ENCODE measurements at regions not wholly inside any gene's neighbourhood (a gene's known extent, or its start where the extent isn't known, plus 50 kb on each side); places are given as distances from the start of the nearest gene placed in this dataset.

DNA sequence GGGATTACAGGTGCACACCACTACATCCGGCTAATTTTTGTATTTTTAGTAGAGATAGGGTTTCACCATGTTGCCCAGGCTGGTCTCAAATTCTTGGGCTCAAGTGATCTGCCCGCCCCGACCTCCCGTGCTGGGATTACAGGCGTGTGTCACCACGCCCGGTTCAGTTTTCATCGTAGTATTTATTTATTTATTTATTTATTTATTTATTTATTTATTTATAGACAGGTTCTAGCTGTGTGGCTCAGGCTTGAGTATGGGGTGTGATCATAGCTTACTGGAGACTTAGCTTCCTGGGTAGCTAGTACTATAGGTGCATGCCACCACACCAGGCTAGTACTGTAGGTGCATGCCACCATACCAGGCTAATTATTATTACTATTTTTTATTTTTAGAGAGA is 64.1 kb upstream of the STOX2 start:
- in situ Hi-C loops (cut with MboI): no loop called here
- Histone ChIP-seq H3K4me3 (no peak overlapping the region), H3K4me2 (ENCODE audit: unreplicated experiment) (no peak overlapping the region), H3F3A (ENCODE audit: insufficient read depth) (no peaks in the 10 kb centered on the region), H3K27ac (no peak overlapping the region), H3K9me3 (ENCODE audit: low read depth) (no peaks in the 10 kb centered on the region), H2AFZ (no peak overlapping the region), H4K20me1 (ENCODE audit: insufficient read depth) (no peaks in the 10 kb centered on the region), H3K36me3 (ENCODE audit: low read depth) (no peaks in the 10 kb centered on the region), H3K9me2 (ENCODE audit: insufficient read depth) (no peaks in the 10 kb centered on the region), H3K9ac (no peak overlapping the region), H3K27me3 (replicated peaks; ENCODE audit: insufficient read depth) (no peaks in the 10 kb centered on the region; the same call in 1 of the 2 replicates), H3K79me2 (ENCODE audit: insufficient read depth) (no peaks in the 10 kb centered on the region), H3K4me1 (ENCODE audit: insufficient read depth) (no peaks in the 10 kb centered on the region)
- DNase-seq: no peak
- 50 to 56% methylated on average over 8 of the region's 8 CpGs for WGBS, 2 experiments (ENCODE audit: low coverage in 1 of 2, low lambda C conversion rate in 2 of 2, missing lambda C conversion rate in 2 of 2)
- TF ChIP-seq EZH2phosphoT487 (IDR thresholded peaks at IDR 0.05; ENCODE audit: insufficient read depth, low read depth) (no peak), EZH2 (IDR thresholded peaks at IDR 0.05; ENCODE audit: insufficient read depth, poor library complexity, severe bottlenecking) (no peak)

DNA sequence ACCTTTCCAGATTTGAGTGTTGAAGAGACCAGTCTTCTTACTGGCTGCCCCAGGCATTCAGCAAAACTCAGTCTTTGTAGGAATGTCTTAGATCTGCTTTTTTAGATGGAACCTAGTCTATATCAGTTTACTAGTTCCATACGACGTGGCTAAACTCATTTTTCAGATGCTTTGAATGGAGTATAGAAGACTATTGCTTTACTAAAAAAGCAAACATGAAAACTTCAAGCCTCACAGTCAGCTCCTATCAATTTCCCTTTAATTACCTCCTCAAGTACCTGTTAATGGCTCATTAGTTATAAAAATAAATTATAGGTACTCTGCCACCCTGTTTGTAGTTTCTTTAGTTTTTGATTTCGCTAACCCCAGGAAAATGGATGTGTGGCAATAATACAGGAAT is 63.0 kb upstream of the STOX2 start:
- Histone ChIP-seq H3K79me2 (ENCODE audit: insufficient read depth) (no peaks in the 10 kb centered on the region), H4K20me1 (ENCODE audit: insufficient read depth) (no peaks in the 10 kb centered on the region), H3F3A (ENCODE audit: insufficient read depth) (no peaks in the 10 kb centered on the region), H3K27ac (no peak overlapping the region), H3K4me1 (ENCODE audit: insufficient read depth) (no peaks in the 10 kb centered on the region), H3K4me3 (no peak overlapping the region), H3K9ac (no peak overlapping the region), H3K4me2 (ENCODE audit: unreplicated experiment) (no peak overlapping the region), H3K9me2 (ENCODE audit: insufficient read depth) (no peaks in the 10 kb centered on the region), H3K9me3 (ENCODE audit: low read depth) (no peaks in the 10 kb centered on the region), H3K36me3 (ENCODE audit: low read depth) (no peaks in the 10 kb centered on the region), H3K27me3 (replicated peaks; ENCODE audit: insufficient read depth) (no peaks in the 10 kb centered on the region; the same call in 1 of the 2 replicates), H2AFZ (no peak overlapping the region)
- 42 to 57% methylated on average over 3 of the region's 3 CpGs for WGBS, 2 experiments (ENCODE audit: low coverage in 1 of 2, low lambda C conversion rate in 2 of 2, missing lambda C conversion rate in 2 of 2)
- no peak for DNase-seq
- in situ Hi-C loops (cut with MboI): no loop called here
- TF ChIP-seq EZH2 (IDR thresholded peaks at IDR 0.05; ENCODE audit: insufficient read depth, poor library complexity, severe bottlenecking): no peak
- TF ChIP-seq EZH2phosphoT487 (IDR thresholded peaks at IDR 0.05; ENCODE audit: insufficient read depth, low read depth): no peak

DNA sequence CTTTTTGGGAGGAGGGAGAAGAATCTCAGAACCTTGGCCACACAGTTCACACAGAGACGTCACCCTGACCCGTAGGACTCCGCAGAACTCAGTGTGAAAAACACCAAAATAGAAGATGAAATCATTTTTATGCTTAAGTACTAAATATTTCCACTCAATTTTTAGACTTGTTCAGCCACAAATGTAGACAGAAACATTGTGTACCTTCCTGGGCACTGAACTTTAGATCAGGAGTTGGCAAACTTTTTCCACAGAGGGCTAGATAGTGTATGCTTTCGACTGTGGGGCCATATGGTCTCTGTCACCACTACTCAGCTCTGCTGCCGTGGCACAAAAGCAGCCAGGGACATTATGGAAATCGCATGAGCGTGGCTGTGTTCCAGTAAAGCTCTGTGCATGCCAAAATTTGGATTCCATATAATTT is 61.8 kb upstream of the STOX2 start:
- in situ Hi-C loops (cut with MboI): no loop called here

GRCh38 chr4:183846951-183847350 is 58.2 kb upstream of the STOX2 start:
- Histone ChIP-seq H3K79me2 (ENCODE audit: insufficient read depth) (no peaks in the 10 kb centered on the region), H4K20me1 (ENCODE audit: insufficient read depth) (no peaks in the 10 kb centered on the region), H3K27ac (no peak overlapping the region), H3K9ac (no peak overlapping the region), H3F3A (ENCODE audit: insufficient read depth) (no peaks in the 10 kb centered on the region), H2AFZ (no peak overlapping the region), H3K4me1 (ENCODE audit: insufficient read depth) (no peaks in the 10 kb centered on the region), H3K9me3 (ENCODE audit: low read depth) (no peaks in the 10 kb centered on the region), H3K36me3 (ENCODE audit: low read depth) (no peaks in the 10 kb centered on the region), H3K4me2 (ENCODE audit: unreplicated experiment) (no peak overlapping the region), H3K27me3 (replicated peaks; ENCODE audit: insufficient read depth) (no peaks in the 10 kb centered on the region; the same call in 1 of the 2 replicates), H3K9me2 (ENCODE audit: insufficient read depth) (no peaks in the 10 kb centered on the region), H3K4me3 (no peak overlapping the region)
- in situ Hi-C loops (cut with MboI): no loop called here
- no peak for DNase-seq
- no peak for TF ChIP-seq EZH2phosphoT487 (IDR thresholded peaks at IDR 0.05; ENCODE audit: insufficient read depth, low read depth)
- no peak for TF ChIP-seq EZH2 (IDR thresholded peaks at IDR 0.05; ENCODE audit: insufficient read depth, poor library complexity, severe bottlenecking)

More for the DNA sequence above, 61.8 kb upstream of the STOX2 start:
- Histone ChIP-seq H2AFZ (no peak overlapping the region), H3K4me3 (no peak overlapping the region), H3K36me3 (ENCODE audit: low read depth) (no peaks in the 10 kb centered on the region), H3K4me1 (ENCODE audit: insufficient read depth) (no peaks in the 10 kb centered on the region), H3K27me3 (replicated peaks; ENCODE audit: insufficient read depth) (no peaks in the 10 kb centered on the region; the same call in 1 of the 2 replicates), H4K20me1 (ENCODE audit: insufficient read depth) (no peaks in the 10 kb centered on the region), H3K9ac (no peak overlapping the region), H3F3A (ENCODE audit: insufficient read depth) (no peaks in the 10 kb centered on the region), H3K9me2 (ENCODE audit: insufficient read depth) (no peaks in the 10 kb centered on the region), H3K79me2 (ENCODE audit: insufficient read depth) (no peaks in the 10 kb centered on the region), H3K4me2 (ENCODE audit: unreplicated experiment) (no peak overlapping the region), H3K27ac (no peak overlapping the region), H3K9me3 (ENCODE audit: low read depth) (no peaks in the 10 kb centered on the region)
- 39 to 43% methylated on average over 7 of the region's 7 CpGs for WGBS, 2 experiments (ENCODE audit: low coverage in 1 of 2, low lambda C conversion rate in 2 of 2, missing lambda C conversion rate in 2 of 2)
- TF ChIP-seq EZH2 (IDR thresholded peaks at IDR 0.05; ENCODE audit: insufficient read depth, poor library complexity, severe bottlenecking) (no peak), EZH2phosphoT487 (IDR thresholded peaks at IDR 0.05; ENCODE audit: insufficient read depth, low read depth) (no peak)
- no peak for DNase-seq

DNA sequence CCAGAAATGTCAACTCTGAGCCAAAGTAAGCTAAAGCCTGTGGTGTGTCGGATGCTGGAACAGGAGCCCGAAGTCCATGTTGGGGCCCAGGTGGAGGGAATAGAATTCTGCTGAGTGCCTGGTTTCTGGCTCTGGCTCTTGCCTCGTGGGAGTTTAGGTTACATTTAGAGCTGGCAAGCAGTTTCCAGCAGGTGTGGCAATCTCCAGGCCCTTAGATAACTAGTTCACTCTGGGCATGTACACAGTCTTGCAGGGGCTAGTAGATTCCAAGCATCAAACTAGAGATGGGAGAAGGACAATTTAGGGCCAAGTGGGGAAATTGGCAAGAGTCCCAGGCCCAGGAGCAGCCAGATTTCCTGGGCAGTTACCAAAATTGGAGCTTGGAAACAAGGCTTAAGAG is 56.3 kb upstream of the STOX2 start:
- in situ Hi-C loops (cut with MboI): no loop called here
- Histone ChIP-seq H3K36me3 (ENCODE audit: low read depth) (no peaks in the 10 kb centered on the region), H2AFZ (no peak overlapping the region), H3K27ac (no peak overlapping the region), H4K20me1 (ENCODE audit: insufficient read depth) (no peaks in the 10 kb centered on the region), H3K79me2 (ENCODE audit: insufficient read depth) (no peaks in the 10 kb centered on the region), H3K4me1 (ENCODE audit: insufficient read depth) (no peaks in the 10 kb centered on the region), H3K9ac (no peak overlapping the region), H3K9me2 (ENCODE audit: insufficient read depth) (no peaks in the 10 kb centered on the region), H3K27me3 (replicated peaks; ENCODE audit: insufficient read depth) (no peaks in the 10 kb centered on the region; the same call in 1 of the 2 replicates), H3F3A (ENCODE audit: insufficient read depth) (no peaks in the 10 kb centered on the region), H3K4me2 (ENCODE audit: unreplicated experiment) (no peak overlapping the region), H3K9me3 (ENCODE audit: low read depth) (no peaks in the 10 kb centered on the region), H3K4me3 (no peak overlapping the region)
- DNase-seq: no peak
- TF ChIP-seq EZH2phosphoT487 (IDR thresholded peaks at IDR 0.05; ENCODE audit: insufficient read depth, low read depth) (no peak), EZH2 (IDR thresholded peaks at IDR 0.05; ENCODE audit: insufficient read depth, poor library complexity, severe bottlenecking) (no peak)
- 16 to 24% methylated on average over 3 of the region's 3 CpGs for WGBS, 2 experiments (ENCODE audit: low coverage in 1 of 2, low lambda C conversion rate in 2 of 2, missing lambda C conversion rate in 2 of 2)

All from GM23248 (cell line).